ENCODE measurements at regions not wholly inside any gene's neighbourhood (a gene's known extent, or its start where the extent isn't known, plus 50 kb on each side); places are given as distances from the start of the nearest gene placed in this dataset.
"Not testable (repeated sequence)": the region's sequence is repeated elsewhere in the genome, so short reads cannot be mapped to it uniquely, and the experiment has no call there.

DNA sequence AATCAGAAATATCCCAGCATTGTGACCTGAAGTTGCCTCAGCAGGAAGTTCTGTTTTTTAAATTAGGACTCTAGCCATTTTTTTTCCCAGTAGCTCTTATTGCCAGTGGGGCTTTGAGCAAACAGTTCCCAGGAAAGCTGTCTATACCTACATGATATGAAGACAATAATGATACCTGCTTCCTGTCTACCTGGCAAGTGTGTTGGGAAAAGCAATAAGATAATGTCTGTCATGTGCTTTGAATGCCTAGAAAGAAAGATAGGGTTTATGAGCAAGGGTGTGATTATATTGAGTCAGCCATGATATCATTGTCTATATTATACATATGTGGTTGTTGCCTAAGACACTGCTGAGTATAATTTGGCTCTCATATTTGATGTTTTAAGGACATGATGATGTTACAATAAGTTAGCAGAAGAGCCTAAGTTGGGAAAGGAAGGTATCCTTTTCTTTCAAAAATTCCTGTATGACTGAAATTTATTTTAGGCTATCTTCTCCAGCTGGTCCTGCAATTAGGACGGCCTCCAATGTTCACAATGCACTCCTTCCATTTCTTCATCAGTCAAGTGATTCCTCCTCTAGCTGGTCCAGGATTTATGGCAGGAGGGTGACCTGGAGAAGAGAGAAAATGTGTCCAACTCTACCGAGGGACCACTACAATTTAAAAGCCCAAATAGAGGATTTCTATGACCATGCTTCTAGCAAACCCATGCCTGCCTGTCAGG lies 99.6 kb upstream of the CDC42BPA start:
- DNase-seq (ENCODE audit: low read depth in 4 of 4, low spot score in 2 of 4), result no peak

DNA sequence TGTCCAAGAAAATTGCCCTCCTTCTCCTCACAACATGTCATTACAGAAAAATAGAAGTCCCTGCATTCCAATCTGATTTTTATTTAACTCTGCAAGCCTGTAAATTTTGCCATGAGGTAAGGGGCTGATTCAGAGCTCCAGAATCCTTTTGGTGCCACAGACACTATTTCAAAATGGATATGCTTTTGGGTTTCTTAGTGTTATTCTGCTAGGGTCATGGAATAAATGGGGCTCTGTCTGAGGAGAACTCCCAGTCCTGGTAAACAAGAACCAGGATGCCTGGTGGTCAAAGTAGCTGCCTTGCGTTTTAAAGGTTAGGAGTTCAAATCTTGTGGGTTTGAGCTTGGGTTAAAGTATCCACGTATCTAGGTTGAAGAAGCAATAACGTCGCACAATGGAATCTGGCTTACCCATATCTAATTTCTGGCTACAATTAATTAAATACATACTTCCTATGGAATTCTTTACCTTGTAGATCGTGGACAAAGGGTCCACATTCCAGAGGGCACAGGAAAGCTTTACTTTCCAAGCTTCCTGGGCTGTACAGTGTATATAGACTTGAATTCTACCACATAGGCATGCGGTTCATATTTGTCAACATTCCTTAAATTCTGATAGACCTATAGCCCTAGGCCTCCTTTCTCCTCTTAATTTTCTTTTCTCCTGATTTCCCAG lies 98.0 kb upstream of the CDC42BPA start:
- DNase-seq (ENCODE audit: low read depth in 4 of 4, low spot score in 2 of 4), result no peak

DNA sequence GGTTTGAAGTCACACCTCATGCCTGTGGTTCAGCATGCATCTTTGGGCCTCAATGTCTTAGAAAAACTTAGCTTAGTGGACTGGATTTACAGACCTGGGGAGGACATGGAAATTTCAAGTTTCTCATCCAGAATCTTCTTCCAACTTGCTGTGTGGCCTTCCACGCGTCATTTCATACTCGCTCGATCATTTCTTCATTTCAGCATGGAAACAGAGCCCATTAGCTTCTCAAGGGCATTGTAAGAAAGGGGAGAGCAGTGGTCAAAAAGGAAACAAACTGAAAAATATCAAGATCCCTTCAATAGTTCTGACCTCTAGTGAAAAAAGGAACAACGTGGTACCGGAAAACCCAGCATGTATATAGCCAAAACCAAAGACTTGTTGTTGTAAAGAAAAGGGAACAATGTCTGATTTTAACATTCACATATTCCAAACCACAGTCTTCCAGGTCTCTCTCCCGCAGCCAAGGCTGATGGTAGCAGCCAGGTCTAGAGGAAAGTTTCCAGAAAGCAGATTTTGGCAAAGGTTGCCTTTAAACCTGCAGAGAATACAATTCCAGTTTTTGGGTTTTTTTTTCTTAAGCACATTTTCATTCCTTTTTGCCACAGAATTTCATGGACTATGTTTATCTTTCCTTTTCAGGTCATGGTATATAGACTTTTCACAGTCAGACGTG lies 97.0 kb upstream of the CDC42BPA start:
- no peak for DNase-seq (ENCODE audit: low read depth in 4 of 4, low spot score in 2 of 4)

DNA sequence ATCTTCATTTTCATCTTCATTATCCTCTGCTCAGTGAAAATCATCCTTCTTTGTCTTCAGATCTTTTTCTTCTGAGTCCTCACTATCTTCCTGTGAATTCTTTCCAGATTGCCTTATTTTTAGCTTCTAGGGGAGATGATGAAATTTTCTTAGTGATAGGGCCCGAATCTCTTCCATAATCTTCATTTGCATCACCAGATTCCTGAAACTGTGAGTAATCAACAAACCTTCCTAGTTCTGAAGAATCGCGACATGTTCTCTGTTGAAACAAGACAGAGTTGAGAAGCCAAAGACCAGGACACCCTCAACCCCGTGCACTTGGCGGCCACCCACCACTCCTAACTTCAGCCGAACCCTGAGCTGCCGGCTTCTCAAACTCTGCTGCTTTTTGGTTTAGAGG lies 92.8 kb upstream of the CDC42BPA start:
- no peak for DNase-seq (ENCODE audit: low read depth in 4 of 4, low spot score in 2 of 4)

DNA sequence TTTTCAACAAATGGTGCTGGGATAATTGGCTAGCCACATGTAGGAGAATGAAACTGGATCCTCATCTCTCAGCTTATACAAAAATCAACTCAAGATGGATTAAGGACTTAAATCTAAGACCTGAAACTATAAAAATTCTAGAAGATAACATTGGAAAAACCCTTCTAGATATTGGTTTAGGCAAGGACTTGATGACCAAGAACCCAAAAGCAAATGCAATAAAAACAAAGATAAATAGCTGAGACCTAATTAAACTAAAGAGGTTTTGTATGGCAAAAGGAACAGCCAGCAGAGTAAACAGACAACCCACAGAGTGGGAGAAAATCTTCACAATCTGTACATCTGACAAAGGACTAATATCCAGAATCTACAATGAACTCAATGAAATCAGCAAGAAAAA lies 88.0 kb upstream of the CDC42BPA start:
- not testable (repeated sequence) for DNase-seq (ENCODE audit: low read depth in 4 of 4, low spot score in 2 of 4)

DNA sequence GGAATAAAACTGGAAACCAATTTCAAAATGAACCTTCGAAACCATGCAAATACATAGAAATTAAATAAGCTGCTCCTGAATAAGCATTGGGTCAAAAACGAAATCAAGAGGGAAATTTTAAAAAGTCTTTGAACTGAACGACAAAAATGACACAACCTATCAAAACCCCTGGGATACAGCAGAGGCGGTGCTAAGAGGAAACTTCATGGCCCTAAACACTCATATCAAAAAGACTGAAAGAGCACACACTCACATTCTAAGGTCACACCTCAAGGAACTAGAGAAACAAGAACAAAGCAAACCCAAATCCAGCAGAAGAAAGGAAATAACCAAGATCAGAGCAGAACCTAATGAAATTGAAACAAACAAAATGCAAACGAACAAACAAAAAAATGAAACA lies 85.2 kb upstream of the CDC42BPA start:
- DNase-seq (ENCODE audit: low read depth in 4 of 4, low spot score in 2 of 4), result no peak

DNA sequence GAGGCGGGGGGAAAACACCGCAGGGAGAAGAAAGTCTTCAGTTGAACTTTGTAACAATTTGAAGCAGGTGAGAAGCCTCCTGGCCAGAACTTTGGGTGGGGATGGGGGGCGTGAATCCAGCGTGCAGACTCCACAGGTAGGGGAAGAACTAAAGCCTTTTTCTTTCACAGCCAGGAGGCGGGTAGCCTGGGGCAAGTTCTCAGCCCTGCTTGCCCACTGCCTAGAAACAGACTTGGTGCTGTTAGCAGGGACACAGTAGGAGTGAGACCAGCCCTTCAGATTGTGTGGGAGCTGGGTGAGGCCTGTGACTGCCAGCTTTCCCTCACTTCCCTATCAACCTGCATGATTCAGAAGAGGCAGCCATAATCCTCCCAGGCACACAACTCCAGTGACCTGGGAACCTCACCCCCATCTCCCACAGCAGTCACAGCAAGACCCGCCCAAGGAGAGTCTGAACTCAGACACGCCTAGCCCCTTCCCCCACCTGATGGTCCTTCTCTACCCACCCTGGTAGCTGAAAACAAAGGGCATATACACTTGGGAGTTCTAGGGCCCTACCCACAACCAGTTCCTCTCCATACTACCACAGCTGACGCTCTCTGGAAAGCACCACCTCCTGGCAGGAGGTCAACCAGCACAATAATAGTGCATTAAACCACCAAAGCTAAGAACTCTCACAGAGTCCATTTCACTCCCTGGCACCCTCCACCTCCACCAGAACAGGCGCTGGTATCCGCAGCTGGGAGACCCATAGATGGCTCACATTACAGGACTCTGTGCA lies 83.5 kb upstream of the CDC42BPA start:
- no peak for DNase-seq (ENCODE audit: low read depth in 4 of 4, low spot score in 2 of 4)

DNA sequence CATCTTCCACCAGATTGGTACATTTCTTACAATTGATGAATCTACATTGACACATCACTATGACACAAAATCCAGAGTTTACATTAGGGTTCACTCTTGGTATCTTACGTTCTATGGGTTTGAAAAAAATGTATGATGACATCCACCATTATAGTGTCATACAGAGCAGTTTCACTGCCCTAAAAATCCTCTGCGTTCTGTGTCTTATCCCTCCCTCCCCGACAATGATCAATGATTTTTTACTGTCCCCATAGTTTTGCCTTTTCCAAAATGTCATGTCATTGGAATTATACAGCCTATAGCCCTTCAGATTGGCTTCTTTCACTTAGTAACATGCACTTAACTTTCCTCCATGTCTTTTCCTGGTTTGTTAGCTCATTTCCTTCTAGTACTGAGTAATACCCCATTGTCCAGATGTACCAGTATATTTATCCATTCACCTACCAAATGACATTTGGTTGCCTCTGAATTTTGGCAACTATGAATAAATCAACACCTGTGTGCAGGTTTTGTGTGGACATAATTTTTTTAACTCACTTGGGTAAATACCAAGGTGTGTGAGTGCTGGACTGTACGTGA lies 80.9 kb upstream of the CDC42BPA start:
- no peak for DNase-seq (ENCODE audit: low read depth in 4 of 4, low spot score in 2 of 4)

DNA sequence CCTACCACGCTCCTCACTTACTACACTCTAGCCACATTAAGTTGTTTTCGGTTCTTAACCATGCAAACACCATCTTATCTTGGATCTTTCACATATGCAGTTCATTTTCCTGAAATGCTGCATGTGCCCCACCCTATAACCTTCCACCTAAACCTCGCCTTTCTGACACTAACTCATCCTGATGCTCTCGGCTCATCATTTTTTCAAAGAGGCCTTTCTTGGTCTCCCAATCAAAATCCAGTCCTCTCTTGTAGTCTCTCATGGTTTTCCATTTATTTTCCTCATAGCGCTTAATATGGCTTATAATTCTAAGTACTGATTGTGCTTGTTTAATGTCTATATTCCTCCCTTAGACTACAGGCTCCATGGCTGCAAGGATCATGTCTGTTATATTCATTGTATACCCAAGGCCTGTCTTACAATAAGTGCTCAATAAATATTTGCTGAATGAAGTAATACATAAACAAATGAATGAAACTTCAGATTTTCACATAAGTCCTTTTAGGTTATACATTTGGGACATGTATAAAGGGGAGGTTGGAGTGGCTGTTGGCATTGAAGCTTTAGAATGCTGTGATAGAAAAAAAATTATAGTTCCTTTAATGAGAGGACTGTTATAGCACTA lies 79.2 kb upstream of the CDC42BPA start:
- DNase-seq (ENCODE audit: low read depth in 4 of 4, low spot score in 2 of 4), result no peak

DNA sequence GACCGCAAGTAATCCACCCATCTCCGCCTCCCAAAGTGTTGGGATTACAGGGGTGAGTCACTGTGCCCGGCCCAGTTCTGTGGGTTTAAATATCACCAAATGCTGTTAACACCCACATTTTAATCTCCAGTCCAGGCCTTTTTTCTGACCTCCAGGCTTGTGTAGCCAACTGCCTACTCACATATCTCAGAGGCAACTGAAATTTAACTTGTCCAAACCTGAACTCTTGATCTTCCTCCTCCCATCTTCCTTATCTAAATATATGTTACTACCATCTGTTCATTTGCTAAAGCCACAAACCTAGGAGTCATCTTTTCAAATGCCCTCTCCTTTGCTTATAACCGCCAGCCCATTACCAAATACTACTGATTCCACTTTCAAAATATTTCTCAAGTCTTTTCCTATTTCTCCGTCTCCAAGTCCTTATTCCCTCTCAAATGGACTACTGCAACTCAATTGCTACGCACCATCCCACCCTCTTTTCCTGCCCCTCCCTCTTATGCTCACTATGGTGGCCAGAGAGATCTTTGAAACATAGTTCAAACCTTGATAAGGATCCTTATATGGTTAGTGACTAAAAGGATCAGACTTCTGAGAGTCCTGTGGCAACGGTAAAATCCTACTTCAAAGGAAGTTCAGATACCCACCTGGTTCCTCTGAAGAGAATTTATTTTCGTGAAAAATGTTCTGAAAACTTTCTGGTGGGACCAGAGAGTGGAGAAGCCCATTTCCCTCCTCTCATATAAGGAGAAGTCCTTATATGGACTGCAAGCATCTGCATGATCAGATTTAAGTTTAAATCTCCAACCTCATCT lies 78.5 kb upstream of the CDC42BPA start:
- DNase-seq (ENCODE audit: low read depth in 4 of 4, low spot score in 2 of 4), result no peak

DNA sequence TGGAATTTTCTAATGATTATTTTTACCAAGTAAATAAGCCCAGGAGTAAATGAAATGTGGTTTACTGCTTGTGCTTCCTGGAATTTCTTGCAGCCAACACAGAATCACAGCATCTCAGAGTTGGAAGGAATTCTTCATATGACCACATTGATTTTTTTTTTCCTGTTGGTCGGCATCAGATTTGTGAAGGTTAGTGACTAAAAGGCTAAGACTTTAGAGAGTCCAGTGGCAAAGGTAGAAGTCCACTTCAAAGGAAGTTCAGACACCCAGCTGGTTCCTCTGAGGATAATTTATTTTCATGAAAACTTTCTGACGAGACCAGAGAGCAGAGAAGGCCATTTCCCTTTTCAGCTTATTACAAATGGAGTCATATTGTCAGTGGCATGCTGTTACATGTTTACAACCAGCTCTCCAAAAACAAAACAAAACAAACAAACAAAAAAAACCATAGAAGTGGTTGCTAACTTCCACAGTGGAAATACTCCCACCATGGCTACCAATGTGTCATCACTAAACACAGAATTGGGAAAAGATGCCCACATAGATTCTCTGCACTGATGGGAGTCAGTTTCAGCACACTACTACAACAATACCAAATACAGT lies 77.2 kb upstream of the CDC42BPA start:
- DNase-seq (ENCODE audit: low read depth in 4 of 4, low spot score in 2 of 4), result no peak

DNA sequence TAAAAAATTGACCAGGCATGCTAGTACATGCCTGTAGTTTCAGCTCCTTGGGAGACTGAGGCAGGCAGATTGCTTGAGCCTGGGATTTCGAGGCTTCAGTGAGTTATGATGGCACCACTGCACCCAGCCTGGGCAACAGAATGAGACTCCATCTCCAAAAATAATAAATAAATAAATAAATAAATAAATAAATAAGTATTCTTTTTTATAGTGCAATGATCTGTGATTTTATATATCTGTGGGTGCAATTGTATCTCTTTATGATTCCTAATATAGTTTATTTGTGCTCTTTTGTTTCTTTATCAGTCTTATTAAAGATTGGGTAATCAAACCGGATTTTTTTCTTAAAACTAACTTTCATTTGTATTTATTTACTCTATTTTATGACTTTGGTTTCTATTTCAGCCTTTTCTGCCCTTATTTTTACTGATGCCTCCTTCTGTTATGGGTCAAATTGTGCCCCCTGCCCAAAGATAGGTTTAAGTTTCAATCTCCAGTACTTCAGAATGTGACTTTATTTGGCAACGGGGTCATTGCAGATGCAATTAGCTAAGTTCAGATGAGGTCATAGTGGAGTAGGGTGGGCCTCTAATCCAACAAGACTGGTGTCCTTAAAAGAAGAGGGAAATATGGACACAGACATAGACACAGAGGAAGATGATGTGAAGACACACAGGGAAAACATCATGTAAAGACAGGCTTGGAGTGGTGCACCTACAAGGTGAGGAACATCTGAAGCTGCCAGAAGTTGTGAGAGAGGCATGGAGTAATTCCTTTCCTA lies 74.9 kb upstream of the CDC42BPA start:
- DNase-seq (ENCODE audit: low read depth in 4 of 4, low spot score in 2 of 4), result no peak

DNA sequence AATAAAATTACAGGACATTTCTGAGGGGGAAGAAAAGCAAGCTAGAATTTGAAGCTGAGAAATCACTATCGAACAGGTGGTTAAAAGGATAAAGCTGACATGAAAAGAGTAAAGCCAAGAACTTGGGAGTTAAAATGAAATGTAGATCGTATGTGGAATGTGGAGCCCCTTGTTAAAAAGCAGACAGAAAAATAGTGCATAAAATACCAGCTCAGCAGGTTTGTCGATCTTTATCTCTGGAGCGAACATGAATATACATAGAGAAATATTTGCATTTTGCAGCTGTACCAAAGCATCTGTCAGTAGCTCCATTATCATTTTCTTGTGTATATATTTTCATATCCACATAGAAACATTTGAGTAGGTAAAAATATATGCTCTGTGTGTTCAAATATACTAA lies 73.6 kb upstream of the CDC42BPA start:
- no peak for DNase-seq (ENCODE audit: low read depth in 4 of 4, low spot score in 2 of 4)

DNA sequence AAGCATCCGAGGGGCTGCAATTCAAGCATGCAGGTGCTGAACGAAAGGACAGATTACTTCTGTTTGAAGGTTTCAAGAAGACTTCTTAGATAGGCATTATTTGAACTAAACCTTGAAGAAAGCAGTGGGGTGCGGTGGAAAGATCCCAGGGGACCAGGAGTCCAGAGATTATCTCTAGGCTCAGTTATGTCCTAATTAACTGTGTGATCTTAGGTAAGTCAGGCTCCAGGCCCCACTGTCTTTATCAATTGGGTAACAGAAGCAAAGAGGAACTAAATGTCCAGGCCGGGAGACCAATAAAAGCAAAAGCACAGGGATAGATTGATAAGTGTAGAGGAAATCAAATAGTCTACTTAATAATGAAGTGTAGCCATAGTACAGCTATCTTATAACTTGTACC lies 72.9 kb upstream of the CDC42BPA start:
- DNase-seq (ENCODE audit: low read depth in 4 of 4, low spot score in 2 of 4), result no peak

DNA sequence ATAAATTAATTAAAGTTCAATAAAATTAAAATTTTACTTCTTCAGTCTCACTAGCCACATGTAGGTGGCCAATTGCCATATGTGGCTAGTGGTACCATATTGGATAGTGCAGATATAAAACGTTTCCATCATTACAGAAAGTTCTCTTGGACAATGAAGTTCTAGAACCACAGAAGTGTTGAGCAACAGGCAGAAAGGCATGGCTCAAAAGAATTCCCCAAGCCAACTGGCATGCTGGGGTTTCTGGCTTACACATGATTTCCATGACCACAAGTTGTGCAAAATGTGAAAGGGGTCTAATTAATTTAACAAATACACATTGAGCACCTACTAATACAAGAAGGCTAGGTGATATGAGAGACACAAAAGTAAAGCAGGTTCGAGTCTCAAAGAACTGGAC lies 72.2 kb upstream of the CDC42BPA start:
- DNase-seq (ENCODE audit: low read depth in 4 of 4, low spot score in 2 of 4), result no peak

DNA sequence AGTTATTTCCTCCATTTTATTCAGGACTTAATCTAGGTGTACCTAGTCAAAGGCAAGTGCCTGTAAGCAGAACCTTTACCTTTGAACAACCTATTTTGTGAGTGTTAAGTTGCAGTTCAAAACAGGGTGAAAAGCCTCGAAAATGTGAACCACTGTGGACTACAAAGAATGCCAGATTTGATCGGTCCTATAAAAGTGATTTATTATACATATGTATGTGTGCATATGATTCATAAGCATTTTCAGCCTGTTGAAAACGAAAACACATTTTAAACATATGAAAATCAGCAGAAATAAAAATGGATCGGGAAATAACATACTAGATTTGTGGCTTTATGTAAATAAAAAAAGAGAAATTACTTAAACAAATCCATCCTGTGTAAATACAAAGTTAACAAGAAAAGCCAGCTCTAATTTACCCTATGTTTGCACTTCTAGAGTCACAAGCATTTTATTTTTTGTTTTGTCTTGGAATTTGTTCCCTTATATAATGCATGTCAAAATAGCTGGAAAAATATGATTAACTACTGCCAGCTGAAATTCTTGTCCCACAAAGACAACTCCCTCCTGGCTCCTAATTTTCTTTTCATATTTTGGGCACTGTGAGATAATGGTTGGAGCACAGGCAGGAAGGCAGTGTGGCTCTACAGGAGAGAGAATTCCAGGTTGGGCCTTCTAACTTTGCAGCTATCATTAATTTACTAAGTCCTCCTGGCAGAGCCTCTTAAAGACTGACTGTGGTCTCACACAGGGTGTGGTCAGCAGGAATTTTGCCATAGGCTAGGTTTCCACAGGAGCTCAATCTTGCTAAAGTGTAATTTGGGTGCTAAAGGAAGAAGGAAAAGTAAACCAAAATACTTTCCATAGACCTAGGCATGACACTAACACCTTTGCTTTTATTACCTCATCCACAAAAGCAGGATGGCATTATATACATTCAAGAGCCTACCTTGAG lies 70.2 kb upstream of the CDC42BPA start:
- no peak for DNase-seq (ENCODE audit: low read depth in 4 of 4, low spot score in 2 of 4)

DNA sequence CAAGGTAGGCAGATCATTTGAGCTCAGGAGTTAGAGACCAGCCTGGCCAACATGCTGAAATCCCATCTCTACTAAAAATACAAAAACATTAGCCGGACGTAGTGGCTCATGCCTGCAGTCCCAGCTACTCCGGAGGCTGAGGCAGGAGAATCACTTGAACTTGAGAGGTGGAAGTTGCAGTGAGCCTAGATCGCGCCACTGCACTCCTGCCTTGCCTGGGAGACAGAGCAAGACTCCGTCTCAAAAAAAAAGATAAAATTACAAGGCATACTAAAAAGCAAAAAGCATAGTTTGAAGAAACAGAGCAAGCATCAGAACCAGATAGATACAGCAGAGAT lies 61.2 kb upstream of the CDC42BPA start:
- DNase-seq (ENCODE audit: low read depth in 4 of 4, low spot score in 2 of 4), result no peak

Measured in left renal cortex interstitium (tissue), 4 donors.